Suprapubic skin (tissue), 4 donors: ENCODE measurements at regions not wholly inside any gene's neighbourhood (a gene's known extent, or its start where the extent isn't known, plus 50 kb on each side); places are given as distances from the start of the nearest gene placed in this dataset.
"Not testable (repeated sequence)": the region's sequence is repeated elsewhere in the genome, so short reads cannot be mapped to it uniquely, and the experiment has no call there.

Source experiments
- DNase-seq, 2 donors: peaks; one replicate each; pipeline ENCODE4 v3.0.0-alpha.2; 2019; ENCODE audit warnings: low spot score in 2 of 2
- H3K27ac ChIP-seq: fragments of 200-600 bp; sonication (generic); one replicate; pipeline ENCODE4 v1.5.1; 2019
- H3K27me3 ChIP-seq: fragments of 200-600 bp; sonication (generic); one replicate; pipeline ENCODE4 v1.5.1; 2019
- H3K36me3 ChIP-seq: fragments of 200-600 bp; sonication (generic); one replicate; pipeline ENCODE4 v1.5.1; 2019
- H3K4me1 ChIP-seq: fragments of 200-600 bp; sonication (generic); one replicate; pipeline ENCODE4 v1.5.1; 2019
- H3K4me3 ChIP-seq: fragments of 200-600 bp; sonication (generic); one replicate; pipeline ENCODE4 v1.5.1; 2019; ENCODE audit warnings: mild to moderate bottlenecking
- H3K9me3 ChIP-seq: fragments of 200-600 bp; sonication (generic); one replicate; pipeline ENCODE4 v1.5.1; 2019
- CTCF ChIP-seq, 2 donors: fragments of 200-600 bp in 1 of 2; fragments of 450-650 bp in 1 of 2; sonication (generic) in 1 of 2; IDR thresholded peaks; one replicate each; pipeline ENCODE4 v1.5.1; 2016 to 2019; ENCODE audit warnings: antibody characterized with exemption in 2 of 2, mild to moderate bottlenecking in 1 of 2, moderate library complexity in 1 of 2
- EP300 ChIP-seq: sonication (generic); formaldehyde crosslinking; IDR thresholded peaks from one replicate; pipeline ENCODE4 v1.6.1; 2017; ENCODE audit warnings: antibody characterized with exemption
- POLR2A ChIP-seq, 2 donors: fragments of 450-650 bp; IDR thresholded peaks; one replicate each; pipeline ENCODE4 v1.6.1; 2017; ENCODE audit warnings: antibody characterized with exemption in 2 of 2, mild to moderate bottlenecking in 2 of 2, moderate library complexity in 2 of 2
- POLR2AphosphoS5 ChIP-seq, 3 donors: sonication (generic); formaldehyde crosslinking; IDR thresholded peaks; one replicate each; pipeline ENCODE4 v1.6.1; 2017; ENCODE audit warnings: antibody characterized with exemption in 3 of 3
- WGBS: methylation state at CpG from one replicate; pipeline ENCODE4 v1.1.5; 2018; 5-methylcytosine and 5-hydroxymethylcytosine counted together

GRCh38 chr3:86771741-86772512 is 219.0 kb downstream of the VGLL3 start:
- 17% methylated on average over 1 of the region's 4 CpGs for WGBS

GRCh38 chr3:86766331-86766730 is 224.6 kb downstream of the VGLL3 start:
- TF ChIP-seq POLR2A (IDR thresholded peaks at IDR 0.05) (no peak), CTCF (IDR thresholded peaks at IDR 0.05) (no peak), POLR2AphosphoS5 (IDR thresholded peaks at IDR 0.05) (no peak), EP300 (no peak)
- H3K27ac ChIP-seq: no peak overlapping the region
- H3K4me1 ChIP-seq: no peaks in the 10 kb centered on the region
- H3K36me3 ChIP-seq: no peaks in the 10 kb centered on the region
- no peak overlapping the region for H3K4me3 ChIP-seq
- H3K9me3 ChIP-seq: no peaks in the 10 kb centered on the region
- H3K27me3 ChIP-seq: no peaks in the 10 kb centered on the region
- 53% methylated on average over 2 of the region's 2 CpGs for WGBS
- DNase-seq: no peak

More at GRCh38 chr3:86771741-86772512, 219.0 kb downstream of the VGLL3 start:
- Histone ChIP-seq H3K4me1 (no peaks in the 10 kb centered on the region), H3K4me3 (no peak overlapping the region), H3K27ac (no peak overlapping the region), H3K9me3 (no peaks in the 10 kb centered on the region), H3K27me3 (no peaks in the 10 kb centered on the region), H3K36me3 (no peaks in the 10 kb centered on the region)
- no peak for DNase-seq
- TF ChIP-seq EP300: no peak
- TF ChIP-seq POLR2A (IDR thresholded peaks at IDR 0.05): no peak
- no peak for TF ChIP-seq CTCF (IDR thresholded peaks at IDR 0.05)
- TF ChIP-seq POLR2AphosphoS5 (IDR thresholded peaks at IDR 0.05): no peak

- not testable (repeated sequence) for H3K9me3 ChIP-seq, DNase-seq, H3K36me3 ChIP-seq, H3K27me3 ChIP-seq, H3K4me1 ChIP-seq, H3K4me3 ChIP-seq, H3K27ac ChIP-seq
- 93% methylated on average over 18 of the region's 44 CpGs for WGBS
Measured at GRCh38 chr3:86757322-86758179, 233.4 kb downstream of the VGLL3 start.

- Histone ChIP-seq H3K27me3 (no peaks in the 10 kb centered on the region), H3K4me3 (no peak overlapping the region), H3K36me3 (no peaks in the 10 kb centered on the region), H3K9me3 (no peaks in the 10 kb centered on the region), H3K27ac (no peak overlapping the region), H3K4me1 (no peaks in the 10 kb centered on the region)
- no peak for TF ChIP-seq EP300
- TF ChIP-seq POLR2AphosphoS5 (IDR thresholded peaks at IDR 0.05): no peak
- no peak for TF ChIP-seq POLR2A (IDR thresholded peaks at IDR 0.05)
- no peak for TF ChIP-seq CTCF (IDR thresholded peaks at IDR 0.05)
- 83% methylated on average over 6 of the region's 6 CpGs for WGBS
- no peak for DNase-seq
Measured at GRCh38 chr3:86748015-86748414, 242.9 kb downstream of the VGLL3 start.

- Histone ChIP-seq H3K27me3 (no peaks in the 10 kb centered on the region), H3K27ac (no peak overlapping the region), H3K4me3 (no peak overlapping the region), H3K36me3 (no peaks in the 10 kb centered on the region), H3K4me1 (no peaks in the 10 kb centered on the region), H3K9me3 (no peaks in the 10 kb centered on the region)
- TF ChIP-seq EP300 (no peak), POLR2AphosphoS5 (IDR thresholded peaks at IDR 0.05) (no peak), CTCF (IDR thresholded peaks at IDR 0.05) (no peak)
- no peak for DNase-seq
- 64% methylated on average over 1 of the region's 1 CpG for WGBS
Measured at GRCh38 chr3:86744051-86744450, 246.9 kb downstream of the VGLL3 start.
